GM21360 (cell line): ENCODE measurements at regions not wholly inside any gene's neighbourhood (a gene's known extent, or its start where the extent isn't known, plus 50 kb on each side); places are given as distances from the start of the nearest gene placed in this dataset.

Source experiments
- ATAC-seq: cut with Tn5 transposase; IDR thresholded peaks from one replicate; pipeline ENCODE4 v1.9.1; 2021; ENCODE audit warnings: mild to moderate bottlenecking, moderate library complexity; ENCODE audit not compliant: unreplicated experiment

DNA sequence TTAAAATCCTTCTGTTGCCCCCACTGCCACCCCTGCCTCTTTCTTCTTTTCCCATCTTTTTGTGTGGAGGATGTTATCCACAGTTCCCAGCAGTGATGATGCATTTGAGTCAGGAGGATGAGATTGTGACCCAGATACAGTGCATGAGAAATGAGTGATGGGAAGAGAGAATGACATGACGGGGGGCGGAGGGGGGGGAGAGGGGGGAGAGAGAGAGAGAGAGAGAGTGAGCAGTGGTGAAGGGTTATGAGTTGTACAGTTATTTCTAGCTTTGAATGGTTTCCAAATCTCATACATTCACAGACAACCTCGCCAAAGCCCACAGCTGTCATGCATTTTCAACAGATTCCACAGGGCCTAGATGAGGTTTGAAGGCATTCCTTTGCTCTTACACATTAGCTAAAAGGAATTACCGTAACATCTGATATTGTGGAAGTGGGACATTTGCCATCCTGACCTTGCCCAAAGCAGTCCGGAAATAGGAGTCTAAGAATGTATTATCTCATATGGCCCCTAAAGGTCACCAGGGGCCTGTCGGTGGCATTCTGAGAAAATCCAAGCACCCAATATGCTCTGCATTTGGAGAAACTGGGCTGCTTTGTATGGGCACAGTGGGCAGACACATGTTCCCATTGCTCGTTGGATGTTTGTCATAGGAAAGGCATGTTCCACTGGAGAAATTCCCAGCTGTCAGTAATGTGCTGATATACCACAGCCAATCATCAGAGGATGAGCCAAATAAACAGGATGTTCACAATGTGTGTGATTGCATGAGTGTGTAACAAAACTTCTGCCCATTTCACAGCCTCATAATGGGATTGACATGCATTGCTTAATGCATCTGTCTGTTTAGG lies 435.8 kb downstream of the SPRY1 start:
- no peak for ATAC-seq

DNA sequence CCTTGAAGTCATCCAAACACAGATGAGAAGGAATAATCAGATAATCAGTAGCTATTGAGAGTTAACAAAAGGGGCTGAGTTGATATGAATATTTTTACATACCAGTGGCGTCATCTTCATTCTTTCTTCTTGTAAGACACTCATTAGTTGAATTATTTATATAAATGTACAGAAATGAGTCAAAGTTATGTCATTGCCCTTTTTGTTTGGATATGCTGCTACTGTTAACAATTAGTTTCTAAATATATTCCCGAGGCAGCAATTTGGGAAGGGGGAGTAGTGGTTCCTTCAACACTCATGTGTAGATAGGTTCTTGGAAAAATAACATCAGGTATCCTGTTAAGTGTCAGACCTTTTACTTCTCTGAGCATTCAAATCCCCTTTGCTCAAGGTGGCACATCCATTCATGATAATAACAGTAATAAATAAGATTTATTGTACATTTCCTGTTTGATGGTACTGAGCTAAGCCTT lies 436.6 kb downstream of the SPRY1 start:
- ATAC-seq = no peak

GRCh38 chr4:123835831-123836590 lies 439.4 kb downstream of the SPRY1 start:
- ATAC-seq = no peak

DNA sequence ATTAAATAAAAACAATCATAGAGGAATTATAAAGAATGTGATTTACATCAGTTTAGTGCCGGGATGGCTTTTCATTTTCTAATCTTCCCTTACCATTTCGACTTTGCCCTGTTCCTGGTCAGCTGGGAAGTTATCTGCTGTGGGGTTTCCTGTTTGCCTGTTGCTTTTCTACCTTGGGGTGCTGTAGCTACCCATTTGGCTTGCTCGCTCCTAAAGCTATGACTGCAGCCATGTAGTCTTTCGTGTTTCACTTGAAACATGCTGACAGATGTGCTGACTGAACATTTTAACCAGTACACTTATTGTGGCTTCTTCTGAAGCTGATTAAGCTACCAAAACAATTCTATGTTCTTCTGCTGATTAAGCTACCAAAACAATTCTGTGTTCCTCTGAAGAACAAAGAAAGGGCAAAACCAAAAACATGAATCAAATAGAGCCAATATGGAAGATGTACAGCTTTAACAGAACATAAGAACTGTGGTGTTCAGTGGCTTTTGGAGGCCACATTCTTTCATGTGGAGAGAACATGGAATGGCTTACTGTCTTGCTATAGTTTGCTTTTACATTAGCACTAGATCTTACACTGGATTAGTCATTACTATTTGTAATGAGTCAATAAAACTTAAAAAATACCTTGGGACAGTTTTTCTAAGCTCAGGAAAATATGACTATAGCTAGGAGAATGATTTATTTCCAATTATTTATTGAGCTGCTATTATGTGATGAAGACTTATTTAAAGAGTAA lies 440.4 kb downstream of the SPRY1 start:
- no peak for ATAC-seq

DNA sequence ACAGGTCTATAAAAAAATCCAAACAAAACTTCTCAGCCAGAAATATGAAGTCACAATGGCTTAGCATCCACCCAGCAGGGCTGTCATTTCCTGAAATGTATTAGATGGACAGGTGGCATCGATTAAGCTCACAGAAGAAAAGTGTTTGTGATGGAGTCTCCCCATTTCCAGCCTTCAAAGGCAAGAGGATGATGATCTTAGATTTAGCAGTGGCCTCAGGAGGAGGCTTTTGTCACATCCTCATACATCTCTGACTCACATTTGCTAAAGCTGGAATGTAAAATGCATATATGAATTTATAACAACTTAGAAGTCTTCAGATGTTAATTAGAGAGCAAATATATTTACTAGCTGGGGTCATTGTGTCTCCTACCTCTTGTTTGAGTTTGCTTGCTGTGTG lies 441.9 kb downstream of the SPRY1 start:
- no peak for ATAC-seq

GRCh38 chr4:123840197-123840596 lies 443.6 kb downstream of the SPRY1 start:
- no peak for ATAC-seq

DNA sequence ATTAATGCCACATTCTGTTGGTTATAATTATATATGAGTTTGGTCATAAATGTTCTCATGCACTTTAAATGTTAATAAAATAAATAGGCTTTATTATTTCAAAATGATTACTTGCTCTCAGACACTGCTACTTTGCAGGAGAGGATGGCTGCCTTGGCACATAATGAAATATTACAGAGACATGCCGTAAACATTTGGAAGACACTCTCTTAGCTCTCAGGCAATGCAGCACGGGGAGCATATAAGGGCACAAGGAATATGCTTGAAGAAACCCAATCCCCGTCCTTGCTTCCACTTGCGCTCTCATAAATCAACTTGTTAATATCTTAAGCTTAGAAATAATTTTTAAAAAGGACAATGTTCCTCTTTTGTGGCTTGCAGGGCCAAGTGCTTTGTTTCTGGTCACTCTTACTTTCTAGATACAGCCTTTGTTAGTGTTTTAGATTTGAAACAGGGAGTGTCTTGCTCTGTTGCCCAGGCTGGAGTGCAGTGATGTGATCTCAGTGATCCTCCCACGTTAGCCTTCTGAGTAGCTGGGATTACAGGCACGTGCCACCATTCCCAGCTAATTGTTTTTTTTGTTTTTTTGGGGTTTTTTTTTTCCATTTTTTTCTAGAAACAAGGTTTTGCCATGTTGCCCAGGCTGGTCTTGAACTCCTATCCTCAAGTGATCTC lies 445.0 kb downstream of the SPRY1 start:
- ATAC-seq = no peak

- ATAC-seq = no peak
Measured at GRCh38 chr4:123843137-123843536, 446.5 kb downstream of the SPRY1 start.

DNA sequence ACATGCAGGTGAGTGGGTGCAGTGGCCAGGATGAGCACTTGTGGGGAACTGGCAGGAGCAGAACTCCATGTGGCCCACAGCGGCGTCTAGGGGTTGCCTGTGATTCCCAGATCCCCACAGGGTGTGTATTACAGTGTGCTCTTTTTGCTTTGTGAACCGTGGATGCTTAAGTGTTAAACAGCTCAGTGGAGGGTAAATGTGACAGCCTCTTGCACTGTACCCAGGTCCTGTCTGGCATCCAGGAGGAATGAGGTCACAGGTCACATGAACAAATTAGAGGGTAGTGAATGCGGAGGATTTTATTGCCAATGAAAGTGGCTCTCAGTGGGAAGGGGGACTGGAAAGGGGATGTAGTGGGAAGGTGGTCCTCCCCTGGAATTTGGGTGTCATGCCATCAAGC lies 447.8 kb downstream of the SPRY1 start:
- ATAC-seq = no peak

DNA sequence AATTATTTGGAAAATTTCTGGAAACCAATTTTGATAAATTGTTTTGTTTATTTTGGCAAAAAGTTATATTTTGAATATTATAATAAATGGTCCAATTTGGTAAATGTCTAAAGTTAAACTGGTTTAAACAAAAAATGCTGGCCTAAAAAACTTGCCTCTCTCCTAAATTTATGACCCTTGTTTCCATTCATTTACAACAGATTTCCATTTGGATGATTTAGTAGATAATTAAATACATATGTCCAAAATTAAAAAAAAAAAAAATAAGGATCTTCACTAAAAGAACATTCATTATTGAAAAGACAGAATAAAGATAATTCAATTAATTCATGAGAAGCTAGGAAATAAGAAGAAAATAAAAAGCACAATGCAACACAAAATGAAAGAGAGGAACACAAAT lies 449.5 kb downstream of the SPRY1 start:
- no peak for ATAC-seq

DNA sequence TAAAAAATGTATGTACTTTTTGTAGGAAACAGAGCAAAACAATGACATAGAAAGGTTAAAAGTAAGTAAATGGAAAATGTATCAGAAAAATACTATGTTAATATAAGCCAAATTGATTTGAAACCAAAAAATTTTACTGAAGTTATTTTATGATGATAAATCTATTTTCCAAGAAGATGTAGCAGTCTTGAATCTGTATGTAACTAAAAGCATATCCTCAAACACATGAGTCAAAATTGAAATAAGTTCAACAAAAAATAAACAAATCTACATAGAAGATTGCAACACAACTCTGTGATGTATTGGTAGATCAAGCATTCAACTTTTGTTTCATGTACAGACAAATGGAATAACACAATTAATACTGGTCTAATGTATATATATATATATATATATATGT lies 450.0 kb downstream of the SPRY1 start:
- no peak for ATAC-seq

- ATAC-seq = no peak
Measured at GRCh38 chr4:123848606-123849005, 452.0 kb downstream of the SPRY1 start.

DNA sequence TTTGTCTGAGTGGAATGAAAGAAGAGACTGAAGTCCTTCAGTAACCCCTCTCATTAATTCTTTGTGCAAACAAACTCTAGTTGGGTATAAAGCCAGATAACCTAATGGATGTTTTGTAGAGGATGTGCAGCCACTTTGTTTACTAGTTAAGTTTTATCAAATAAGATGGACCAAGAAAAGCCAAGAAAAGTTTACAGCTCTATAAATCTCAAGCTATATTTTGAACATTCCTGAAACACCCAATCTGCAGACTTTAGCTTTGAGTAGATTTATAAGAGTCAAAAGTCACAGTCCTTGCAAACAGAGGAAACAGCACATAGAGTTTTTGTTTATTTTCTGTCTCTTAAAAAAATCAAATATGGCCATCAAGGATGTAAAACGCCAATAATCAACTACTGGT lies 452.9 kb downstream of the SPRY1 start:
- no peak for ATAC-seq

GRCh38 chr4:123851521-123851920 lies 454.9 kb downstream of the SPRY1 start:
- no peak for ATAC-seq

DNA sequence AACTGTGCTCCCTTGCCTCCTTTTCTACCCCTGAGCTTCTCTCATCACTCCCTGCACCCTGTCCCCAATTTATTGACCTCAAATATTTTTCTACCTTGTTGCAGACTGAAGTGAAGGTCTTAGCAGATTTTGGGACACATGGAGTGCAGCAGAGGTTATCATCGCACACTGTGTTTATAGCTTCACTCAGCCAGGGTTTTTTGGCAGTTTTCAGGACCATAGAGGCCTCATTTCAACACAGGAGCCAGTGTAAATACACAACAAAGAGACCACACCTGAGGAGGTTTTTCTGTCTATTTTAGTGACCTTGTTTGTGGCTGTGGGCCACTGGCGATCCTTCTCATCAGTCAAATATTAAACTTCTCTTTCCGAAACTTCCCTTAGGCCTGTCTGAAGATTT lies 457.1 kb downstream of the SPRY1 start:
- no peak for ATAC-seq

DNA sequence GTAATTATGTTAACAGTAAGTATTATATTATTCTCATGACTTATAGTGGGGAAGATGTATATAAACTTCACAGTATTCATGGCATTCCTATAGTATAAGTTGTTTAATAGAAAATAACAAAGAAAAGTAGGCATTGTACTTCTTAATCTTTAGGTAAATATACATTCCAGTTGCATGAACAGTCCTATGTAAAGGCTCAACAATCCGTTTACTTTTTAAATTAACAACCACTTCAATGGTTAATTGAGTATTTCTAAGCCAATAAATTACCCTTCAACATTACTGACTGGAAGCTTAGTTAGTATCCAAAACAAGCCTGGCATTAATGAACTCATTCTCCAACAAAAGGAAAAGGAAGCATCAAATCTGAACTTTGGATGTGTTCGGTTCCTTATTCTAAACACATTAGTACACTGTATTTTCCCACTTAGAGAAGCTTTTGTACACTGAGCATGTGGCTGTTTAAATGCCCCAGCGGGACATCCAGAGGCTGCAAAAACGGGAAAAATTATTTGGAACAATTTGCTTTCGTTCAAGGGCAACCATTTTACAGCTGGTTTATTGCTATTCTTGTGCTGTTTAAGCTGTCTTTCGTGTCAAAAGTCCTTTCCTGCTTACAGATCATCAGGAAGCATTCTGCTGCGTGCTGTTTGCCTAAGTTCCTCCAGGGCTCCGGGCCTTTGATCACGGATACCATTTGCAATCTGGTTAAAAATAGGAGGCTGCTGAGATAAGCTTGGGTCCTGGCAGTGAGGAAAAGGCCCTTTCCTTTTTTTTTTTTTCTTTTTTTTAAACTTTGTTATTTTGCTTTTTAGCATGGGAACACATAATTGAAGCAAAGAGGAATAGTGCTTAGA lies 460.3 kb downstream of the SPRY1 start:
- ATAC-seq = no peak

DNA sequence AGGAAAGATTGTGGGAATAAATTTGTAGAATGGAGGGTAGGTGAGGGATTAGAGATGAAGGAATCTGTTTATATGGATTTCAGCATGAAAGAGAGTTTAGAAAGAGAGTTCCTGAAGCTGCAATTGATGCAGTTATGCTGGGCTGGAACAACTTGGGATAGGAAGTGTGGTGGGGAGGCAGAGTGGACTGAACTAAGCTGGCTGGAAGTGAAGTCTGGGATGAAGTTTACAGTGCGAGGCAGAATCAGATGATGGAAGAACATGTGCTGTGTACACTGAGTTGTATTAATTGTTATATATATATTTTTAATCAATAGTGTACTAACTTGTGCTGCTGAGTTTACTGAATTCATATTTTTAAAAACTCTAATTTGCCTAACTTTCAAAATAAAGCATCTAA lies 461.9 kb downstream of the SPRY1 start:
- ATAC-seq = no peak

GRCh38 chr4:123862812-123863211 lies 466.2 kb downstream of the SPRY1 start:
- no peak for ATAC-seq

DNA sequence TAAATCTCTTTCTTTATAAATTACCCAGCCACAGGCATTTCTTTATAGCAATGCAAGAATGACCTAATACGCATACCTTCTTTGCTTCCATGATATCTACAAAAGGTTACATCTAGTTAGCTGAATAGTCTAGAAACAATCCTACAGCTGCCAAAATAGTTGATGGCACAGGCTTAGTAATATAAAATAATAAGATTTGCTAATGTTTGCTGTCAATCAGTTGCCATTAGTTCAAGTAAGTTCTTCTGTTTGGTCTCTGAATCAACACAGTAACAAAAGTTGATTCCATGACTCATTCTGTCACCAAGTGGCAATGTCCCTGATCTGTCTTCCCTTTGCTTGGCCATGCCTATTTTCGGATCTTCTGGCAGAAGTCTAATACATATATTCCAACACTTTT lies 470.2 kb downstream of the SPRY1 start:
- ATAC-seq = no peak
